Panc1 (cell line): ENCODE measurements at regions not wholly inside any gene's neighbourhood (a gene's known extent, or its start where the extent isn't known, plus 50 kb on each side); places are given as distances from the start of the nearest gene placed in this dataset.

Source experiments
- ATAC-seq: fragments of 200-7000 bp; cut with Tn5 transposase; 2 replicates; pipeline ENCODE4 v1.9.1; 2020; ENCODE audit warnings: mild to moderate bottlenecking, moderate library complexity
- BruUV-seq: library from RNA; stranded (reverse); fragments of 400-500 nt; replicated peaks from 2 replicates; lab custom pipeline; 2021; lab: Mats Ljungman, UMichigan
- CTCF ChIA-PET: fragments of 300-600 bp; sonication (Branson Sonifier 250); formaldehyde crosslinking; loops from one replicate; lab custom pipeline; 2022; ENCODE audit warnings: antibody characterized with exemption; lab: Charles Lee
- POLR2A ChIA-PET: fragments of 300-600 bp; sonication (Branson Sonifier 250); formaldehyde crosslinking; loops from one replicate; lab custom pipeline; 2022; ENCODE audit warnings: antibody characterized with exemption; lab: Charles Lee
- DNase-seq: peaks from one replicate; pipeline ENCODE4 v3.0.0-alpha.2; 2010; ENCODE audit warnings: low read depth, low spot score
- H3K27ac ChIP-seq: 2 replicates; pipeline ENCODE4 v1.5.1; 2011; ENCODE audit warnings: mild to moderate bottlenecking, low read length, inconsistent platforms
- H3K27me3 ChIP-seq: fragments of 200-500 bp; sonication (Bioruptor generic); 2 replicates; pipeline ENCODE4 v1.6.0; 2014; ENCODE audit warnings: low read length, inconsistent platforms; ENCODE audit not compliant: control insufficient read depth, insufficient read depth
- H3K36me3 ChIP-seq: fragments of 200-500 bp; sonication (Bioruptor generic); 2 replicates; pipeline ENCODE4 v1.5.1; 2014; ENCODE audit warnings: inconsistent platforms, mild to moderate bottlenecking, low read length, moderate library complexity; ENCODE audit not compliant: control insufficient read depth, insufficient read depth
- H3K4me1 ChIP-seq: 2 replicates; pipeline ENCODE4 v1.5.1; 2011; ENCODE audit warnings: inconsistent platforms, mild to moderate bottlenecking, low read length, moderate library complexity; ENCODE audit not compliant: control insufficient read depth, insufficient read depth
- H3K4me3 ChIP-seq, 2 experiments: 2 replicates each; pipeline ENCODE4 v1.5.1; 2011 to 2012; ENCODE audit warnings: low read depth in 2 of 2, low read length in 2 of 2, mild to moderate bottlenecking in 2 of 2, inconsistent platforms in 1 of 2, moderate library complexity in 1 of 2
- H3K9me3 ChIP-seq: fragments of 200-500 bp; sonication (Bioruptor generic); 2 replicates; pipeline ENCODE4 v1.5.1; 2014; ENCODE audit warnings: low read depth, mild to moderate bottlenecking, inconsistent platforms, low read length, moderate library complexity; ENCODE audit not compliant: control insufficient read depth, insufficient read depth
- CTCF ChIP-seq: fragments of 450-650 bp; IDR thresholded peaks from 2 replicates; pipeline ENCODE4 v1.5.1; 2017; ENCODE audit warnings: mild to moderate bottlenecking
- POLR2AphosphoS5 ChIP-seq: IDR thresholded peaks from 2 replicates; pipeline ENCODE4 v1.6.1; 2012; ENCODE audit warnings: mild to moderate bottlenecking, low read depth, low read length, moderate library complexity
- REST ChIP-seq, 2 experiments: IDR thresholded peaks; 2 replicates each; pipeline ENCODE4 v1.6.1; 2011 to 2012; ENCODE audit warnings: low read depth in 2 of 2, control low read depth in 1 of 2, low read length in 1 of 2, mild to moderate bottlenecking in 1 of 2, moderate library complexity in 1 of 2; ENCODE audit not compliant: insufficient read depth in 1 of 2
- SIN3A ChIP-seq: IDR thresholded peaks from 2 replicates; pipeline ENCODE4 v1.6.1; 2012; ENCODE audit warnings: low read depth, mild to moderate bottlenecking, low read length, moderate library complexity, borderline replicate concordance; ENCODE audit not compliant: insufficient read depth
- TCF7L2 ChIP-seq: IDR thresholded peaks from 2 replicates; pipeline ENCODE4 v1.6.1; 2011; ENCODE audit warnings: mild to moderate bottlenecking, low read depth, low read length, inconsistent platforms
- in situ Hi-C: cut with HindIII; loops from 2 replicates; pipeline ENCODE4 v1.10.0; 2016; ENCODE audit warnings: low sequenced_read_pairs, low pct_unique_long_range_greater_than_20kb
- intact Hi-C: fragments of 100-400 bp; cut with micrococcal nuclease; formaldehyde crosslinking; loops from one replicate; pipeline ENCODE4 v1.10.0; 2022; ENCODE audit not compliant: unreplicated experiment

- CTCF ChIA-PET, result no interaction called here
- Histone ChIP-seq H3K4me3 (no peak overlapping the region), H3K27ac (no peak overlapping the region), H3K4me1 (no peaks in the 10 kb centered on the region), H3K27me3 (no peaks in the 10 kb centered on the region), H3K36me3 (no peaks in the 10 kb centered on the region), H3K9me3 (no peaks in the 10 kb centered on the region)
- intact Hi-C loops (no loop called here), in situ Hi-C loops (no loop called here)
- no peak for ATAC-seq
- no peak for DNase-seq
- BruUV-seq, result no TSS peak
- TF ChIP-seq CTCF (no peak), TCF7L2 (no peak), POLR2AphosphoS5 (no peak), REST (IDR thresholded peaks at IDR 0.05; ENCODE audit: insufficient read depth in 1 of 2, low read depth in 2 of 2, low read length in 1 of 2) (no peak), SIN3A (no peak)
- POLR2A ChIA-PET, result no interaction called here
Observed at GRCh38 chr2:78925258-78925657, 100.2 kb upstream of the REG3G start.

- Histone ChIP-seq H3K9me3 (no peaks in the 10 kb centered on the region), H3K27ac (no peak overlapping the region), H3K4me3 (no peak overlapping the region), H3K4me1 (no peaks in the 10 kb centered on the region), H3K36me3 (no peaks in the 10 kb centered on the region), H3K27me3 (no peaks in the 10 kb centered on the region)
- TF ChIP-seq TCF7L2, result no peak
- no peak for TF ChIP-seq CTCF
- TF ChIP-seq POLR2AphosphoS5, result no peak
- no peak for TF ChIP-seq SIN3A
- no peak for TF ChIP-seq REST (IDR thresholded peaks at IDR 0.05; ENCODE audit: insufficient read depth in 1 of 2, low read depth in 2 of 2, low read length in 1 of 2)
- no peak for DNase-seq
- no peak for ATAC-seq
- BruUV-seq, result no TSS peak
- in situ Hi-C loops, result no loop called here
- ChIA-PET POLR2A (no interaction called here), CTCF (no interaction called here)
- intact Hi-C loops, result no loop called here
Observed at GRCh38 chr2:78928502-78928901, 97.0 kb upstream of the REG3G start.
